ENCODE measurements at regions not wholly inside any gene's neighbourhood (a gene's known extent, or its start where the extent isn't known, plus 50 kb on each side); places are given as distances from the start of the nearest gene placed in this dataset.

DNA sequence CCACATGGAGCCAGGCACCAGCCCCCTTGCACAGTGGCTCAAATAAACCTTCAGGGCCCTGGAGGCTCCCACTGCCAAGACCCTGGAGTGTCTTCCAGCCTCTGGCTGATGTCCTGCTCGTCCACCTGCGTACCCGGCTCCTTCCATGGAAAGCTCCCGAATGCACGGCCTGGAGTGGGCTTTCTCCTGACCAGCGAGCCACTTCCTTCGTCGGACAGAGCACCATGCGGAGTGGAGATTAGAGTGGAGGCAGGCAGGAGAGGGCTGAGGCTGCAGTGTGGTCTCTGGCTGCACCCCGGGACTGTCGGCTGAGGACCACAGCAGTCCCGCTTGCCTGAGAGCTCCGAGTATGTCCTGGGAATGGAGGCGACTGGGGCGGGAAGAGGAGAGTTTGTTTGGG lies 93.7 kb upstream of the SFSWAP start:
- Histone ChIP-seq H3K9me3 (ENCODE audit: control insufficient read depth, insufficient read depth, low read length) (no peaks in the 10 kb centered on the region), H3K27me3 (ENCODE audit: control insufficient read depth, insufficient read depth, low read length) (no peaks in the 10 kb centered on the region), H3K27ac (ENCODE audit: low read depth, low read length) (no peak overlapping the region), H3K4me3 (ENCODE audit: low read depth, low read length) (no peak overlapping the region), H3K36me3 (ENCODE audit: control insufficient read depth, insufficient read depth, low read length) (no peaks in the 10 kb centered on the region), H3K4me1 (ENCODE audit: control insufficient read depth, insufficient read depth, low read length) (peaks cover 66% of the 10 kb centered on the region)
- 91% methylated on average over 15 of the region's 15 CpGs for WGBS (ENCODE audit: insufficient coverage)
- no peak for DNase-seq (ENCODE audit: low read depth in 4 of 6, low spot score in 6 of 6)

DNA sequence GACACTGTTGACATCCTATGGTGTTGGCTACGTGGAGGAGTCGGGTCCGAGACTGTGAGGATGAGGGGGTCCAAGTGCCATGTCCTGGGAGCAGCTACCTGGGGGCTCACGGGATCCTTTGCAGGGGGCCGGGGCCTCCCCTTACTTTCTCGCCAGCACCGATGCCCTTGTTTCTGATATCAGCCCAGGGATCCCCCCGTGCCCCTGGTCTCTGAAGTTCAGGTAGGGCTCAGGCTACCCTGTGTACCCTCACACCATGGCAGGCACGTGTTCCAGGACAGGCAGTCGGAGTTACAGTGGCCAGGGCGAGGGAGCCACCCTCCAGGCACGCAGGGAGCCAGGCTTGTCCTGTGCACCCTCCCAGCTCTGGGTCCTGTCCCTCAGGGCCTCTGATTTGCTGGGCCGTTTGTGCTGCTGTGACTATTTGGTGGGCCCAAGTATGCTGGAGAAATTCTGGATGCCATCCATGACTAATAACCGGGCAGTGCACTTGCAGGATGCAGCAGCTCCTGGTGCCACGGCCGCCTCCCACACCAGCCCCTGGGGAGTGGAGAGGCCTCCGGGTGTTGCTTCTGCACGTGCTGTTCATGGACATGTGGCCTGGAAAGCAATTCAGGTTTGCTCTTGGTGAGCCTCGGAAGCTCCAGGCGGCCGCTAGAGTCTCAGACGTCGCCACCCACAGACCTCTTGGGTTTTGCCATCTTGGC lies 93.1 kb upstream of the SFSWAP start:
- Histone ChIP-seq H3K36me3 (ENCODE audit: control insufficient read depth, insufficient read depth, low read length) (no peaks in the 10 kb centered on the region), H3K4me3 (ENCODE audit: low read depth, low read length) (no peak overlapping the region), H3K4me1 (ENCODE audit: control insufficient read depth, insufficient read depth, low read length) (peaks cover 72% of the 10 kb centered on the region), H3K9me3 (ENCODE audit: control insufficient read depth, insufficient read depth, low read length) (no peaks in the 10 kb centered on the region), H3K27ac (ENCODE audit: low read depth, low read length) (no peak overlapping the region), H3K27me3 (ENCODE audit: control insufficient read depth, insufficient read depth, low read length) (no peaks in the 10 kb centered on the region)
- WGBS (ENCODE audit: insufficient coverage), result 81% methylated on average over 23 of the region's 23 CpGs
- DNase-seq (ENCODE audit: low read depth in 4 of 6, low spot score in 6 of 6), result no peak

DNA sequence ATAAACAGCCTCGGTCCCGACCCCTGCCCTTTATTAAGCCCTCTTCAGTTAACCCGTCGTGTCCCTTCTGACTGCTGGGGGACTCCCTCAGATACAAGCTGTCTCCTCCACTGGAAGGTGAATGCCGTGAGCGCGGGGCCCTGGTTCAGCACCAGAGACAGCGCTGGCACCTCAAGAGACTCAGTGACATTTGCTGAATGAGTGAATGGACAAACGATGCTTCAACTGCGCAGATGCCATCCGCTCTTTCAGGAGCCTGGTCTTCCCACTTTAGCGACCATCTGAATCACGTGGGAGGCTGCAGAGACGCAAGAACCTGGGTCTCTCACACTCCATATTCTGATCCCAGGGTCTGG lies 92.6 kb upstream of the SFSWAP start:
- Histone ChIP-seq H3K4me3 (ENCODE audit: low read depth, low read length) (no peak overlapping the region), H3K27ac (ENCODE audit: low read depth, low read length) (no peak overlapping the region), H3K36me3 (ENCODE audit: control insufficient read depth, insufficient read depth, low read length) (no peaks in the 10 kb centered on the region), H3K27me3 (ENCODE audit: control insufficient read depth, insufficient read depth, low read length) (no peaks in the 10 kb centered on the region), H3K4me1 (ENCODE audit: control insufficient read depth, insufficient read depth, low read length) (peaks cover 74% of the 10 kb centered on the region), H3K9me3 (ENCODE audit: control insufficient read depth, insufficient read depth, low read length) (no peaks in the 10 kb centered on the region)
- DNase-seq (ENCODE audit: low read depth in 4 of 6, low spot score in 6 of 6), result peak in 1 of 6 donors; percentile 23
- 25% methylated on average over 14 of the region's 14 CpGs for WGBS (ENCODE audit: insufficient coverage)

DNA sequence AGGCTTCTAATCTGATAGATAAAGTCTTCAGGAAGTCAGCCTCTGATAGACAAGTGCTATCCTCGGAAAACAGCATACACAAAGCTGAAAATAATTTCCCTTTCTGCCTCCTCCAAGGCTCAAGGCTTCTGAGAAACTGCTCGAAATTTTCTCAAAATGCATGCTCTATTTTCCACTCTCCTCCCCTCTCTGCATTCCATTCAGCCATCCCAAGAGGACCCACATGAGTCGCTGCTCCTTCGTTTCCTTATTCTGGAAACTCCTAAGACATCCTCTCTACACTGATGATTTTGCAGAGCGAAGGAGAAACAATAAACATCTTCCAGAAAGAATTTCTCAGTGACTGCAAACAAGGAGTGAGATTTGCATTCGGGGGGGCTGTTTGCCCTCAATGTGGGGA lies 92.2 kb upstream of the SFSWAP start:
- no peaks in the 10 kb centered on the region for H3K36me3 ChIP-seq (ENCODE audit: control insufficient read depth, insufficient read depth, low read length)
- DNase-seq (ENCODE audit: low read depth in 4 of 6, low spot score in 6 of 6), result peak in 1 of 6 donors; percentile 34
- no peak overlapping the region for H3K4me3 ChIP-seq (ENCODE audit: low read depth, low read length)
- no peaks in the 10 kb centered on the region for H3K27me3 ChIP-seq (ENCODE audit: control insufficient read depth, insufficient read depth, low read length)
- H3K9me3 ChIP-seq (ENCODE audit: control insufficient read depth, insufficient read depth, low read length), result no peaks in the 10 kb centered on the region
- no peak overlapping the region for H3K27ac ChIP-seq (ENCODE audit: low read depth, low read length)
- WGBS (ENCODE audit: insufficient coverage), result 67% methylated on average over 5 of the region's 6 CpGs
- H3K4me1 ChIP-seq (ENCODE audit: control insufficient read depth, insufficient read depth, low read length), result peaks cover 76% of the 10 kb centered on the region

DNA sequence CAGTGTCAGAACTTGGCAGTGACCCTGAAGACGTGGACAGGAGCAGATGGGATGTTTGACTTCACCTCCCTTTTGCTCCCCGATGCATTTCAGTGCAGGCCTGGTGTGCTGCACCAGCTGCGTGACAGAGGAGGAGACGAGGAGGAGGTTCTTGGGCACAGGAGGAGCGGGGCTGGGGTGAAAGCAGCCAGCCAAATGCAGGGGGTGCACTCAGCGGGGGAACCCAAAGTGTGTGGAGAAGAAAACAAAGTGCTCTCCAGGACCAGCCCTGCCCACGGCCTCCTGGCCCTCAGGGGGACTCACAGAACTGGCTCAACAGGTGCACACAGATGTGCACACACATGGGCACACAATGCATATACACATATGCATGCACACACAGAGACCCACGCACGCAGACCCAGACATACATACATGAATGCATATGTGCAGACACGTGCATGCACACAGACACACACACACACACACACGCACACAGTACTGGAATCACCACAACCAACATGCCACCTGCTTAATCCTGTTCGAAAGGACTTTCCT lies 91.7 kb upstream of the SFSWAP start:
- DNase-seq (ENCODE audit: low read depth in 4 of 6, low spot score in 6 of 6), result no peak
- WGBS (ENCODE audit: insufficient coverage), result 53% methylated on average over 12 of the region's 12 CpGs
- peaks cover 78% of the 10 kb centered on the region for H3K4me1 ChIP-seq (ENCODE audit: control insufficient read depth, insufficient read depth, low read length)
- H3K36me3 ChIP-seq (ENCODE audit: control insufficient read depth, insufficient read depth, low read length), result no peaks in the 10 kb centered on the region
- H3K4me3 ChIP-seq (ENCODE audit: low read depth, low read length), result no peak overlapping the region
- no peak overlapping the region for H3K27ac ChIP-seq (ENCODE audit: low read depth, low read length)
- no peaks in the 10 kb centered on the region for H3K27me3 ChIP-seq (ENCODE audit: control insufficient read depth, insufficient read depth, low read length)
- no peaks in the 10 kb centered on the region for H3K9me3 ChIP-seq (ENCODE audit: control insufficient read depth, insufficient read depth, low read length)

DNA sequence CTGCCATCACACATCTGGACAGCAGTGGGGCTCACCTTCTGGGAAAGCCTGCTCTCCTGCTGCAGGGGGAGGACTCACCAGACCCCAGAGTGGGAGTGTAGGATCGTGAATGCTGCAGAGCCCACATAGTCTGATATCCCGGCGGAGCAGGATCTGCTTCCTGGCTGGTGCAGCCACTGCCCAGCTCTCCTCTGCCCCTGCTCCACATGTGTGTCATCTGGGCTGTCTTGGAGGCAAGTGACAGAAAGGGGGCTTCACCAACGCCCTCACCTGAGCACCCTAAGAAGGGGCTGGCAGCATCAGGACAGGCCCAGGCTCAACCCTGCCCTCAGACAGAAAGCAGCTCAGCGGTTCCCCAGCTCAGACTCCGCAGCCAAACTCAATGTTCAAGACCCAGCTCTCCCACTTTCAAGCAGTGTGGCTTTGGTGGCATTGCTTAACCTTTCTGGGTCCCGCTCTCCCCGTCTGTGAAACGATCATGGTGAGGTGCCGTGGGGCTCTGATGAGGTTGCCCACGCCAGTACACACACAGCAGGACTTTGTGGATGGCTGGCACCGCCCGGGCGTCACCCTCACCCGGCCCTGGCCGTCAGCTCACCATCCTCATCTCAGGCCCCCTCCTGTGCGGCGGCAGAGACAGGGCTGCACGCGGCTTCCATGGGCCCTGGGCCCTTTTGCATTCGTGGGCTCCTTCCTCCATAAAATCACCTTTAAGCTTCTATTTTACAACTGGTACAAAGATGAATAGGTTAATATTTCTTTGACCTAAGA lies 91.0 kb upstream of the SFSWAP start:
- DNase-seq (ENCODE audit: low read depth in 4 of 6, low spot score in 6 of 6), result no peak
- 93% methylated on average over 16 of the region's 21 CpGs for WGBS (ENCODE audit: insufficient coverage)
- no peaks in the 10 kb centered on the region for H3K36me3 ChIP-seq (ENCODE audit: control insufficient read depth, insufficient read depth, low read length)
- H3K9me3 ChIP-seq (ENCODE audit: control insufficient read depth, insufficient read depth, low read length), result no peaks in the 10 kb centered on the region
- peaks cover 85% of the 10 kb centered on the region for H3K4me1 ChIP-seq (ENCODE audit: control insufficient read depth, insufficient read depth, low read length)
- H3K27me3 ChIP-seq (ENCODE audit: control insufficient read depth, insufficient read depth, low read length), result no peaks in the 10 kb centered on the region
- no peak overlapping the region for H3K27ac ChIP-seq (ENCODE audit: low read depth, low read length)
- no peak overlapping the region for H3K4me3 ChIP-seq (ENCODE audit: low read depth, low read length)

DNA sequence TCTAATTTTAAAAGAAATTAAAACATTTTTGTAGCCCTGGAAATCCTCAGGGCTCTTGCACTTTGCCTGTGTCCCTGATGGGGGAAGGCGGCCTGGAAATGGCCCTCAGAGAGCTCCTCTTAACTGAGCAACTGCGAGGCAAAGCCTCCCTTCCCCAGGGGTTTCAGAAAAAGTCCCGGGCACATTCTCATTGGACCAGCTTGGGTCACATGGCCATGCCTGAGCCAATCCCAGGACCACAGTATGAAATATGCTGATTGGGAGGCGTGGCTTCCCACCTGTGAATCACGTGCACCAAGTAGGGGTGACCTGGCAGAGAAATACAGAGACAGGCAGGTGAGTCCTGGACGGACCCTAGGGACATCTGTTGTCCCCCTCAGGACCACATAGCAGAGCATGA lies 90.4 kb upstream of the SFSWAP start:
- 73% methylated on average over 5 of the region's 6 CpGs for WGBS (ENCODE audit: insufficient coverage)
- Histone ChIP-seq H3K27me3 (ENCODE audit: control insufficient read depth, insufficient read depth, low read length) (no peaks in the 10 kb centered on the region), H3K27ac (ENCODE audit: low read depth, low read length) (peak overlapping the region; percentile 84), H3K9me3 (ENCODE audit: control insufficient read depth, insufficient read depth, low read length) (no peaks in the 10 kb centered on the region), H3K4me3 (ENCODE audit: low read depth, low read length) (no peak overlapping the region), H3K4me1 (ENCODE audit: control insufficient read depth, insufficient read depth, low read length) (peaks cover 84% of the 10 kb centered on the region), H3K36me3 (ENCODE audit: control insufficient read depth, insufficient read depth, low read length) (no peaks in the 10 kb centered on the region)
- no peak for DNase-seq (ENCODE audit: low read depth in 4 of 6, low spot score in 6 of 6)

DNA sequence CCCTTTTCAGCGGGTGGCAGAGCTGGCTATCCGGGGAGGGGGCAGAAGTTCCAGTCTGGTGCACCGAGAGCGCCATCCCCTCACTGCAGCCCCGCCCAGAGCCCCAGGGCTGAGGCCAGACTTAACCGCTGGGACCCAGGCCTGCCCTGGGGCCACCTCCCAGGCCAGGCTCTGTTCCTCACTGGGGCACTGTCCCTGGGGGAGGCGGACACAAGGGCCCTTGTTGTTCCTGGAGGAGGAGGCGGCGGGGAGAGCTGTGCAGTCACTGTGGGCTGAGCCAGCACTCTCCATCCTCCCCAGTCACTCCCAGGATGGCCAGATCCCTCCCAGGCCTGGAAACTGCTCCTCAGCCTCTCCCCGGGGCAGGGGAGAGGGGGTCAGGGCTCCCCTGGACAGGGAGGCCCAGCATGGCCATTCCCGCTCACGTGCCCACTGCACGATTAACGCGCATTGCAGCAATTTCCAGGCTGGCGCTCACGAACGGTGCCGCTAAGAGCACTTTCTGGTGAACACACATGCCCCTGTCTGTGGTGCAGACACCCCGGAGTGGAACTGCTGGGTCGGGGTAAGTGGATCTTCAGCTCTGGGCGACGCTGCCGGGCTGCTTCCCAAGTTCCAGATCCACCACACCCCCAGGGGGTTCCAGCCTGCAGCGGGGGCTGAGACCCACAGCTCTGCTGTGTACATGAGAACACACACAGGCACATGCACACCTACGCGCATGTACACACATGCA lies 89.8 kb upstream of the SFSWAP start:
- H3K36me3 ChIP-seq (ENCODE audit: control insufficient read depth, insufficient read depth, low read length), result no peaks in the 10 kb centered on the region
- peak in 1 of 6 donors; percentile 60 for DNase-seq (ENCODE audit: low read depth in 4 of 6, low spot score in 6 of 6)
- no peak overlapping the region for H3K4me3 ChIP-seq (ENCODE audit: low read depth, low read length)
- no peaks in the 10 kb centered on the region for H3K9me3 ChIP-seq (ENCODE audit: control insufficient read depth, insufficient read depth, low read length)
- no peaks in the 10 kb centered on the region for H3K27me3 ChIP-seq (ENCODE audit: control insufficient read depth, insufficient read depth, low read length)
- peaks cover 78% of the 10 kb centered on the region for H3K4me1 ChIP-seq (ENCODE audit: control insufficient read depth, insufficient read depth, low read length)
- H3K27ac ChIP-seq (ENCODE audit: low read depth, low read length), result peak overlapping the region; percentile 84
- 69% methylated on average over 23 of the region's 27 CpGs for whole genome bisulfite sequencing (ENCODE audit: insufficient coverage)

DNA sequence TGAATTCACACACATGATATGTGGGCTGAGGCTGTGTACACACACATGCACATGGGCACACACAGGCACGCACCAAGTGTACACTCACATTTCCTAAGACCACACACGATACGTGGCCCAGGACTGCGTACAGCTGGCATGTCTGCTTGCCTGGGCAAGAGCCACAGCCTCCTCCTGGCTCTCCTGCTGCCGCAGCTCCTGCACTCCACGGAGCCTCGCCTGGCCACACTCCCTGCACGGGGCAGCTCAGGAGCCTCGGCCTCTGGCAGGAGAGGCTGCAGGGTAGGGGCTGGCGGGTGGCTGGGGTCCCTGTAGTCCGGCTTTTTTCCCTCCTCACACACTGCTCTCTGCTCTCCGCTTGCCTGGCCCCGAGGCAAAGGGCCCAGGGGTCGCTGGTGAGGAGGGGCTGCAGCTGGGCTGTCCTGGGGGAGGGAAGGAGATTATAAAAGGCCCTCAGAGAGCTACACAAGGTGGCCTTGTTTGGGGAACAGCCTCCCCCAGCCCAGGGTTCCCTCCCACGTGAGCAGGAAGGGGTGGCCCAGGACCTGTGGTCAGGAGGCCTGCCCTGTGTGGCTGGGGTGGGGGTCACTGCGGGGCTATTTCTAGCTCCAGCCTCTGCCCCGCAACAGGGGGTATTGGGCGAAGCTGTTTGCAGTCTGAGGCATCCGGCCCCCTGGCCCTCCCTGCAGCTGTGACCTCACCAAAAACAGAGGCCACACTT lies 89.0 kb upstream of the SFSWAP start:
- Histone ChIP-seq H3K27me3 (ENCODE audit: control insufficient read depth, insufficient read depth, low read length) (no peaks in the 10 kb centered on the region), H3K9me3 (ENCODE audit: control insufficient read depth, insufficient read depth, low read length) (no peaks in the 10 kb centered on the region), H3K27ac (ENCODE audit: low read depth, low read length) (peak overlapping the region; percentile 84), H3K4me1 (ENCODE audit: control insufficient read depth, insufficient read depth, low read length) (peaks cover 72% of the 10 kb centered on the region), H3K4me3 (ENCODE audit: low read depth, low read length) (no peak overlapping the region), H3K36me3 (ENCODE audit: control insufficient read depth, insufficient read depth, low read length) (no peaks in the 10 kb centered on the region)
- 39% methylated on average over 8 of the region's 19 CpGs for WGBS (ENCODE audit: insufficient coverage)
- DNase-seq (ENCODE audit: low read depth in 4 of 6, low spot score in 6 of 6), result peak in 2 of 6 donors; percentile 60 to 78
